GM10266 (cell line): ENCODE measurements at regions not wholly inside any gene's neighbourhood (a gene's known extent, or its start where the extent isn't known, plus 50 kb on each side); places are given as distances from the start of the nearest gene placed in this dataset.

Source experiments
- DNase-seq: peaks from one replicate; pipeline ENCODE4 v3.0.0; 2012; ENCODE audit errors: extremely low spot score
- TF ChIP-seq, protein P1 (sequence below): IDR thresholded peaks from 2 replicates; pipeline ENCODE4 v1.5.1; 2012; ENCODE audit warnings: mild to moderate bottlenecking, low read depth; ENCODE audit not compliant: control insufficient read depth, insufficient read depth; ENCODE audit errors: missing control alignments

DNA sequence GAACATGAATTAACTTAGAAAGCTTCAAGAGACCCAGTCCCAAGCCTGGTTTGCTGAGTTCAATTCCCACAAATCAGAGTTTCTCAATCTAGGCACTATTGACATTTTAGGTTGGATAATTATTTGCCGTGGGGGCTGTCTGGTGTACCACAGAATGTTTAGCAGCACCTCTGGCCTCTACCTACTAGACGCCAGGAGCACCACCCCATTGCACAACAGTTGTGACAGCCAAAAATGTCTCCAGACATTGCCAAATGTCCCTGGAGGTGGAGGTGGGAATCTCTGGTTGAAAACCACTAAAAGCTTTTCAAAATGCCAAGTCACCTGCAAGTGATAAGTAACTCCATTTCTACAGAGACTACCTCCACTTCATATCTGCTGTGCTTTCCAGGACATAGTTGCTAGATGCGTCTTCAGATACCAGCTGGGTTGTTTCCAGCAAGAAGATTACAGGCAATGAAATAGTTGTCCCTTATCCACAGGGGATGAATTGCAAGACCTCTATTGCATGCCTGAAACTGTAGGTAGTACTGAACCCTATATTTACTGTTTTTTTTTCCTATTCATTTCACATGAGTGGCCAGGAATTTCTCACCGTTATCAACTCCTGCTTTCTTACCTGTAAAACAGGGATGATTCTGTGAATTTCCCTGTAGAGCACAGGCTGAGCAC, 554.3 kb downstream of the ZEB2 start:
- no peak for DNase-seq

DNA sequence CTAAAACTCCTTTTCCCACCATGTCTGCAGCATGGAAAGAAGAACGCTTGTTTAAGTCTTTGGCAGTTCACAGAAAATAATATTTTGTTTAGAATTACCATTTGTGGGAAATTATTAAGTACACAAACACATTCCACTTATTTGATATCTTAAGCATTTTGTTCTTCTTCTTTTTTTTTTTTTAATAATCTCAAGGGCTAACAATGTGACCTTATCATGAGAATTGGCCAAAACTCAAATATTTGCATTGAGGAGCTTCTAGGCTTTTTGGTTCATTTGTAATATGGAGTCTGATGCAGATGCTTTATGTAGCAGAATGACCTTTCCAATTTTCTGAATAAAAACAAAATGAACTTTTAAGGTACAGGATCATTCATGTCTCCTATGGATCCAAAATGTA, 555.0 kb downstream of the ZEB2 start:
- DNase-seq = no peak
- TF ChIP-seq, protein P1, sequence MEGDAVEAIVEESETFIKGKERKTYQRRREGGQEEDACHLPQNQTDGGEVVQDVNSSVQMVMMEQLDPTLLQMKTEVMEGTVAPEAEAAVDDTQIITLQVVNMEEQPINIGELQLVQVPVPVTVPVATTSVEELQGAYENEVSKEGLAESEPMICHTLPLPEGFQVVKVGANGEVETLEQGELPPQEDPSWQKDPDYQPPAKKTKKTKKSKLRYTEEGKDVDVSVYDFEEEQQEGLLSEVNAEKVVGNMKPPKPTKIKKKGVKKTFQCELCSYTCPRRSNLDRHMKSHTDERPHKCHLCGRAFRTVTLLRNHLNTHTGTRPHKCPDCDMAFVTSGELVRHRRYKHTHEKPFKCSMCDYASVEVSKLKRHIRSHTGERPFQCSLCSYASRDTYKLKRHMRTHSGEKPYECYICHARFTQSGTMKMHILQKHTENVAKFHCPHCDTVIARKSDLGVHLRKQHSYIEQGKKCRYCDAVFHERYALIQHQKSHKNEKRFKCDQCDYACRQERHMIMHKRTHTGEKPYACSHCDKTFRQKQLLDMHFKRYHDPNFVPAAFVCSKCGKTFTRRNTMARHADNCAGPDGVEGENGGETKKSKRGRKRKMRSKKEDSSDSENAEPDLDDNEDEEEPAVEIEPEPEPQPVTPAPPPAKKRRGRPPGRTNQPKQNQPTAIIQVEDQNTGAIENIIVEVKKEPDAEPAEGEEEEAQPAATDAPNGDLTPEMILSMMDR = no peak

More for the DNA sequence above, 554.3 kb downstream of the ZEB2 start:
- TF ChIP-seq, protein P1 = no peak

DNA sequence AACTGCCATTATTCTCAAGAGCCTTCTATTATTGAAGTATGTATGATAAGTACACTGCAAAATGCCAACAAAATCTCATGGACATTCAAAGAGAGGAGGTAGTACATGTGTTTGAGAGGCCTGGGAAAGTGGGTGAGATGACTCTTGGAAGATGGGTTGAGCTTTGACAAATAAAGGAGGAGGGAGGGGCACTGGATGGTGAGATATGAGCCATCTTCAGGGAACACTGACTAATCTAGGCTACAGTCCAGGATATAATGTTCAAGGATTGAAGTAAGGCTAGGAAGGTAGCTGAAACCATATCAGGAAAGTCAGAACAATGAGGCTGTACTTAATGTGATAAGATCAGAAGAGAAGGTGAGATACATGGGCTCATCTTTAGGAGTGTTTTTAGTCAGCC, 559.7 kb downstream of the ZEB2 start:
- TF ChIP-seq, protein P1 = no peak
- no peak for DNase-seq

DNA sequence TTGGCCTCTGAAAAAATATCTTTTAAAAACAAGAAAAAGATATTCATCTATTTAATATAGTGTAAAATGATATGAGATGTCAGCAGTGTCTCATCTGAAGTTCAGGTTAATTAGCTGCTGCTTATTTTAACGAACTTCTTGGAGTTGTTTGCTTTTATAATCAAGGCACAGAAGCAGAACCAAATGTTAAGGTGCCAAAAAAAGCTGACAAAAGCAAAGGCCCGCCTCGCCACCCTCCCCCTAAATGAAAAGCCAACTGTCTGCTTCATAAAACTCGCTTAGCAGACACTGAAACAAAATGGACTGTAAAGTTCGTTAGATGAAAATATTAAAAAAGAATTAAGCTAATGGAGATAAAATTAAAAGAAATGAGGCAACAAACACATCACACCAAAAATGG, 562.6 kb downstream of the ZEB2 start:
- TF ChIP-seq, protein P1 = no peak
- DNase-seq = no peak

DNA sequence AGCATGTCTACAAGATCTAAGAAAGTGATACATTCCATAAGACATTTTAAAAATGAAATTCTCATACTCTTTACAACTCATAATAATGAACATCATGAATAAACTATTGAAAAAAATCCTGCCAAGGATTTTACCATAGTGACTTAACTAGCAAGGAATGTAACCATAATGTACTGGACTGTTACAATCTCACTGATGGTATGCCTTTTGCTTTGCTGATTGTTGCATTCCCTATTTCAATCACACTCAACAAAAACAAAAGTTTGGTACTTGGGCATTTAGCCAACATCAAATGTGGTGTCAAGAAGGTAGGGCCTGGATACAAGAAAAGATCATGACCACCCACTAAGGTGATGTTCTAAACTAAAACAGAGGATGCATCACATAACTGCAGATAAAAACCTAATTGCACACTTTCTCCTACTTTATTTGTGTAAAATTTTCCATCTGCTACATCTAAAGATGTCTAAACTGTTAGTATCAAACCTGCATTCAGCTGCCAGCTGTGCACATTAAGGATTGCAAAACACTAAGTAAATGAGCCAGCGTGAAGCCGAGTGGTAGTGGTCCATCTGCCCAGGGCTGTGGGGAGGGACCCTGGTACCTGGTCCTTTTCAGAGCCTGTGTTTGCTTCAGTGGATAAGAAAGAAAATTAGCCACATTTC, 564.4 kb downstream of the ZEB2 start:
- TF ChIP-seq, protein P1 = no peak
- no peak for DNase-seq

DNA sequence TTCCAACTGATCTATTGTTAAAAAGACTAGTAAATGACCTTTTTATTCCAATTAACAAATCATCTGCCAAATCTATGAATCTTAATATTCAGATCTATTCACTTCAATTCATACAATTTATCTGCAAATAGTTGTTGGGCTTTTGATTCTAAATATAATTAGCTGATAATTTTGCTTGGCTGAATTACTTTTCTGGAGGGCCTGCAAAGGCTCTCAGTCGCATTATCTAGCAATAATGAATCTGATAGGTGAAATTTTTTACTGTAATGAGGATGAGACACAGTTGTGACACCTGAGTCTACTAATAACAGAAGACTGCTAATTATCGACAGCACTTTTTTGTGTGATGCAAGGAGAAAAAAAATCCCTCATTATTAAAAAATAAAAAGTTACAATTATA, 565.1 kb downstream of the ZEB2 start:
- DNase-seq = no peak

DNA sequence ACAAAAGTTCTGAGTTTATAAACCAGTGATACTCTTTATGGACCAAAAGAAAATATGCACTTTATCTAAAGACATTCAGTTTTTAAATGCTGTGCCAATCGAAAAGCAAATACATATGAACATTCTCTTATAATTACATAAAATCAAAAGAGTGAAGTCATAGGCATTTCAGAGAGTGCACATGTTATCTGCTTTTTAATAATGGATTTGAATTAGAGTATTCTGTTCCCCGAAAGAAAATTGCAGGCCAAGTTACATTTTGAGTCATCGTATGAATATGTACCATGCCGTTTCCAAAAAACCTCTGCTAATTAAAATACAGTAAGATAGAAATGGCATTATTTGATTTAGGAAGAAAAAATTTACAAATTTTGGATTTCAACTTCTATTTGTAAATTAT, 565.7 kb downstream of the ZEB2 start:
- DNase-seq = no peak

More for the DNA sequence above, 565.1 kb downstream of the ZEB2 start:
- TF ChIP-seq, protein P1 = no peak

More for the DNA sequence above, 565.7 kb downstream of the ZEB2 start:
- TF ChIP-seq, protein P1 = no peak
